Smooth muscle cell (in vitro differentiated cells): ENCODE measurements at regions not wholly inside any gene's neighbourhood (a gene's known extent, or its start where the extent isn't known, plus 50 kb on each side); places are given as distances from the start of the nearest gene placed in this dataset.

Experiments
- DNase-seq: peaks from one replicate; lab custom pipeline; 2025; ENCODE audit not compliant: unreplicated experiment; lab: John Stamatoyannopoulos, UW
- H2AFZ ChIP-seq: fragments of 200-600 bp; sonication (generic); 2 replicates; pipeline ENCODE4 v1.6.0; 2016; ENCODE audit warnings: antibody characterized with exemption, low read depth, mild to moderate bottlenecking
- H3F3A ChIP-seq: fragments of 200-600 bp; sonication (generic); 2 replicates; pipeline ENCODE4 v1.6.0; 2017; ENCODE audit warnings: antibody characterized with exemption, low read depth
- H3K27ac ChIP-seq: fragments of 200-600 bp; sonication (generic); 2 replicates; pipeline ENCODE4 v1.5.1; 2016; ENCODE audit warnings: low read depth, mild to moderate bottlenecking
- H3K27me3 ChIP-seq: fragments of 200-600 bp; sonication (generic); 2 replicates; pipeline ENCODE4 v1.6.1; 2016; ENCODE audit warnings: low read depth, mild to moderate bottlenecking
- H3K36me3 ChIP-seq: fragments of 200-600 bp; sonication (generic); 2 replicates; pipeline ENCODE4 v1.5.1; 2016; ENCODE audit warnings: low read depth
- H3K4me1 ChIP-seq: fragments of 200-600 bp; sonication (generic); 2 replicates; pipeline ENCODE4 v1.5.1; 2016; ENCODE audit warnings: low read depth
- H3K4me2 ChIP-seq: fragments of 200-600 bp; sonication (generic); 2 replicates; pipeline ENCODE4 v1.6.0; 2016; ENCODE audit warnings: mild to moderate bottlenecking
- H3K4me3 ChIP-seq: fragments of 200-600 bp; sonication (generic); 2 replicates; pipeline ENCODE4 v1.5.1; 2016; ENCODE audit warnings: mild to moderate bottlenecking
- H3K79me2 ChIP-seq: fragments of 200-600 bp; sonication (generic); 2 replicates; pipeline ENCODE4 v1.6.0; 2016; ENCODE audit warnings: low read depth, mild to moderate bottlenecking
- H3K9ac ChIP-seq: fragments of 200-600 bp; sonication (generic); 2 replicates; pipeline ENCODE4 v1.6.0; 2016; ENCODE audit warnings: low read depth
- H3K9me3 ChIP-seq: fragments of 200-600 bp; sonication (generic); replicated peaks from 2 replicates; pipeline ENCODE4 v1.5.1; 2016; ENCODE audit warnings: low read depth
- H4K20me1 ChIP-seq: fragments of 200-600 bp; sonication (generic); 2 replicates; pipeline ENCODE4 v1.6.0; 2016; ENCODE audit warnings: low read depth
- CTCF ChIP-seq: fragments of 200-600 bp; sonication (generic); IDR thresholded peaks from 2 replicates; pipeline ENCODE4 v1.5.1; 2017; ENCODE audit warnings: borderline replicate concordance, mild to moderate bottlenecking, antibody characterized with exemption; ENCODE audit not compliant: insufficient read depth, poor library complexity, severe bottlenecking
- WGBS: methylation state at CpG from one replicate; pipeline ENCODE4 v1.1.7; 2016; ENCODE audit warnings: low lambda C conversion rate; 5-methylcytosine and 5-hydroxymethylcytosine counted together

- no peaks in the 10 kb centered on the region for H4K20me1 ChIP-seq
- no peak overlapping the region for H3K4me3 ChIP-seq
- no peaks in the 10 kb centered on the region for H3K36me3 ChIP-seq
- H3K27me3 ChIP-seq = no peaks in the 10 kb centered on the region
- no peak for DNase-seq
- H3K27ac ChIP-seq = no peak overlapping the region
- H2AFZ ChIP-seq = no peak overlapping the region
- TF ChIP-seq CTCF = no peak
- no peaks in the 10 kb centered on the region for H3K9me3 ChIP-seq
- 92% methylated on average over 6 of the region's 6 CpGs for WGBS
- no peaks in the 10 kb centered on the region for H3F3A ChIP-seq
- no peaks in the 10 kb centered on the region for H3K4me1 ChIP-seq
- H3K4me2 ChIP-seq = no peak overlapping the region
- H3K9ac ChIP-seq = no peak overlapping the region
- H3K79me2 ChIP-seq = no peaks in the 10 kb centered on the region
Observed at GRCh38 chr14:98867146-98867545, 404.9 kb downstream of the BCL11B start.

GRCh38 chr14:98867726-98868125, 404.3 kb downstream of the BCL11B start:
- Histone ChIP-seq H3K4me3 (no peak overlapping the region), H3K27ac (no peak overlapping the region), H3K9me3 (no peaks in the 10 kb centered on the region), H2AFZ (no peak overlapping the region), H3K4me1 (no peaks in the 10 kb centered on the region), H3K79me2 (no peaks in the 10 kb centered on the region), H3K4me2 (no peak overlapping the region), H3K9ac (no peak overlapping the region), H4K20me1 (no peaks in the 10 kb centered on the region), H3F3A (no peaks in the 10 kb centered on the region), H3K36me3 (no peaks in the 10 kb centered on the region), H3K27me3 (no peaks in the 10 kb centered on the region)
- 86% methylated on average over 9 of the region's 9 CpGs for WGBS
- TF ChIP-seq CTCF = no peak
- DNase-seq = no peak

GRCh38 chr14:98868866-98869265, 403.1 kb downstream of the BCL11B start:
- WGBS = 86% methylated on average over 10 of the region's 10 CpGs
- Histone ChIP-seq H2AFZ (no peak overlapping the region), H3K9me3 (no peaks in the 10 kb centered on the region), H3K79me2 (no peaks in the 10 kb centered on the region), H3K36me3 (no peaks in the 10 kb centered on the region), H3K27me3 (no peaks in the 10 kb centered on the region), H3K9ac (no peak overlapping the region), H4K20me1 (no peaks in the 10 kb centered on the region), H3K4me3 (no peak overlapping the region), H3F3A (no peaks in the 10 kb centered on the region), H3K4me2 (no peak overlapping the region), H3K4me1 (no peaks in the 10 kb centered on the region), H3K27ac (no peak overlapping the region)
- TF ChIP-seq CTCF = no peak
- DNase-seq = no peak

GRCh38 chr14:98871796-98872195, 400.2 kb downstream of the BCL11B start:
- no peak for DNase-seq
- H4K20me1 ChIP-seq = no peaks in the 10 kb centered on the region
- no peaks in the 10 kb centered on the region for H3K4me1 ChIP-seq
- H3K9ac ChIP-seq = no peak overlapping the region
- H3K4me2 ChIP-seq = no peak overlapping the region
- WGBS = 88% methylated on average over 2 of the region's 2 CpGs
- TF ChIP-seq CTCF = no peak
- H3K27me3 ChIP-seq = no peaks in the 10 kb centered on the region
- no peak overlapping the region for H3K27ac ChIP-seq
- no peak overlapping the region for H2AFZ ChIP-seq
- H3K4me3 ChIP-seq = no peak overlapping the region
- H3K79me2 ChIP-seq = no peaks in the 10 kb centered on the region
- H3F3A ChIP-seq = no peaks in the 10 kb centered on the region
- H3K36me3 ChIP-seq = no peaks in the 10 kb centered on the region
- no peaks in the 10 kb centered on the region for H3K9me3 ChIP-seq
